ENCODE measurements at regions not wholly inside any gene's neighbourhood (a gene's known extent, or its start where the extent isn't known, plus 50 kb on each side); places are given as distances from the start of the nearest gene placed in this dataset.

DNA sequence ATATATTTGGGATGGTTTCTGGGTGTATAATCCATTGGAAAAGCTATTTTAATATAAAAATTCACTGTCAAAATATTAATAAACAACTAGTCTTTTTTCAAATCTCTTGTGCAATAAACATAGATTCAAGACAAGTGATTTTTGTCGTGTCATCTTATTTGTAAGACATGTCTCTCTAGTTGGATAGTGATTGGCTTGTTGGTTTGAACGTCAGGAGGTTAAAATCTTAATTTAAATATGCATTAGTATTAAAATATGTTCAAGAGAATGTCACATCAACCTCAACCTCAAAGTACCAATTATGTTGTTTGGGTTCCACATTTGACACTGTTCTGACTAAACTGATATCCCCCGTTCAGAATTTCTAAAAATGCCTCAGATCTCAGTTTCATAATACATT, 287.6 kb downstream of the CASP12 start:
- ATAC-seq = no peak
- DNase-seq (ENCODE audit: low spot score) = no peak

DNA sequence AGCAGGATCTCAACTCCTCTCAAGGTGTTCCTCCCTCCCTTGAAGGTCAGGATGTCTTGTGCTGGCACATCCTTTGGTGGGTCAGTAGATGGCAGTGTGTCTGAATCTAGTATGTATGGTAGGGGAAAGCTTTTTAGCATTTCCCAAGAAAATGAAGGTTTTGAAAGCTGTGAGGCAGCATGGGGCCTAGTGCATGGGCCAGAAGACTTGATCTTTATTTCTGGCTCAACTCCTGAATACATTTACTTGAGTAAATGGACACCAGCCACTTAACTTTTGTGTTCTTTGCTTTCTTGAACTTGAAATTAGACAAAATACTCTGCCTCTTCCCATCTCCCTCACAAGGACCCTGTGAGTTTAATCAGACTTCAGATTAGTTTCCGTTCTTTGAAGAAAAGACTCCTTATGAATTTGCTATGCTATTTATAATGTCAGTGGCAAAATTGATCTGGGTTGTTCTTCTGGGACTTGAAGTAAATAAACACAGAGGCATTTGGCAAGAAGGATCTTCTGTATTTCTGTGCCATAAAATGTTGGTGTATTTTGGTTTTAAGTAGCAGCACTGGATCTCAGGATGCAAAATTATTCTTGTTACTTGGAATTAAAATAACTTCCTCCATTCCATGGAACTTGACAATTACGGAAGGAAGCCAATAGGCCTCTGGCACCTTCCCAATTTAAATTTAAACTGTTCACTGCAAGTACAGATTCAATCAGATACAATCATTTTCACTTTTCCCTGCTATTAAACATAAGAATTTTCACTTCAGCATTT, 288.8 kb downstream of the CASP12 start:
- DNase-seq (ENCODE audit: low spot score) (no peak), ATAC-seq (peak; percentile 76)

GRCh38 chr11:104602643-104603042, 295.6 kb downstream of the CASP12 start:
- DNase-seq (ENCODE audit: low spot score) = no peak
- ATAC-seq = no peak

DNA sequence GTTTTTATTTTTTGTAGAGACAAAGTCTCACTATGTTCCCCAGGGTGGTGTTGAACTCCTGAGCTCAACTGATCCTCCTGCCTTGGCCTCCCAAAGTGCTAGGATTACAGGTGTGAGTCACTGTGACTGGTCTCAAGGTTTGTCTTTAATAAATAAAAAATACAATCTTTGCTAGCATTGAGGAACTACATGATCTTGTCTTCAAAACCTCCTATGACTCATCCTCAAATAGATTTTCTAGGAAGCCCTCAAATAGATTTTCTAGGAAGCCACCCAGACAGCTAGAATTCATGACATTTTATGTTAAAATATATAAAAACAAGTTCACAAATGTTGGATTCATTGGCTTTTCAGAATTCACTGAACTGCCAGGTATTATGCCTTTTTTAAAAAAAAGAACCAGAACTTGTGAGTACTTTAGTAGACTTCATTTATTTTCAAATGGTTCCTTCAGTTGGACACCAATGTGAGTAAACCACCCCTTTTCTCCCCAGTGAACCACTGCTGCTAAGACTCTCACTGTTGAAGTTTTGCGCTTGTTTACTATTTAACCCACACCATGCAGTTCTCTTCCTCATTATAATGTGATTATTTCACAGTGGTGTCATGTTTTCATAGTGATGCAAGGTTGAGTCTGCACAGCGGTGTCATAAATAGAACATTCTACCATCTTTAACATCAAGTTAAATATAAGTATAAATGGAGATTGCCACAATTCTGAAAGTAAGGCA, 303.9 kb downstream of the CASP12 start:
- ATAC-seq (no peak), DNase-seq (ENCODE audit: low spot score) (no peak)

DNA sequence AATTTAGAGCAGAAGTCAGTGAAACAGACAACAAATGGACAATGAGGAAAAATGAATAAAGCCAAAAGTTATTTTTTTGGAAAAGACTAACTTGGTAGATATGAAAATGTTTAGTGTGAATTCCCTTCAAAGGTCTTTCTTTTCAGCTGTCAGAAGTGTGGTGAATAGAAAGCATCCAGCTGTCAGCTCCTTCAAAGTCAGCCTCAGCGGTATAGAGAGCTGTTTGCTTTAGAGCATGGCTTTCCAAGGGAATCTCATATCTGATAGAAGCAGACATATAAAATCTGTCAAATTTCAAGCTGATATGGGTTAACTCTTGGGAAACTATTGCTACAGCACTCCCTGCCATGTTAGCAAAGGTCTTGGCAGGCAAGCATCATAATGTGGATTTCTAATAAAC, 309.3 kb downstream of the CASP12 start:
- no peak for DNase-seq (ENCODE audit: low spot score)
- no peak for ATAC-seq

DNA sequence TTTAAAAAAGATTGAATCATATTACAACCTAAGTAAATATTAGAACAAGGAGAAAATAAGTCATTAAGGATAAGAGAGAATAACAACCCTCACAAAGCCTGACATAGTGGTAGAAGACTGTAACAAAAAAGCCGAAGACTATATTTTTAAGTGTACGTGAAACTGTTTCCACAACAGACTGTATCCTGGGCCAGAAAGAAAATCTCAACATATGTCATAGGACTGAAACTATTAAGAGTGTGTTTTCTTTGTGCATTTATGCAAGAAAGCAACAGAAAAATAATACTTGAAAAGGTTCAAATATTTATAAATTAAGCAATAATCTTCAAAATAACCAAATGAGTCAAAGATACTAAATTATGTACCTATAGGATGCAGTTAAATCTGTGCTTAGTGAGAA, 309.8 kb downstream of the CASP12 start:
- DNase-seq (ENCODE audit: low spot score) = no peak
- ATAC-seq = no peak

DNA sequence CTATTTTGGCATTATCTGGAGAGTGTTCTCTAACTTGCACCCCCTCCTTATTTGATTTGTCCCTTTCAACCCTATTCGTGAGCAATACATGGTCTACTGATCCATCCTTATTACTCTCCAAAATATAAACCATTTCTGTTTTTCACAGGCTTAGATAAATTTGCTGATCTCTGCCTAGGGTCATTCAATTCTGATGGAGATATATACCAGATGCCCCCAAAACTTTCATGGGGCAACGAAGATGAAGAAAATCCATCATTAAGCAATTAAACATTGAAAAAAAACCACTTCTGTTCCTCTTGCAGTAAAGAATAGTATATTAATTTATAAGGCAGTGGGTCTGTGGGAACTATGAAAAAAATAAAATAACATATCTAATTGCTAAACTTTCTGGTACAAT, 313.4 kb downstream of the CASP12 start:
- DNase-seq (ENCODE audit: low spot score) (no peak), ATAC-seq (no peak)

DNA sequence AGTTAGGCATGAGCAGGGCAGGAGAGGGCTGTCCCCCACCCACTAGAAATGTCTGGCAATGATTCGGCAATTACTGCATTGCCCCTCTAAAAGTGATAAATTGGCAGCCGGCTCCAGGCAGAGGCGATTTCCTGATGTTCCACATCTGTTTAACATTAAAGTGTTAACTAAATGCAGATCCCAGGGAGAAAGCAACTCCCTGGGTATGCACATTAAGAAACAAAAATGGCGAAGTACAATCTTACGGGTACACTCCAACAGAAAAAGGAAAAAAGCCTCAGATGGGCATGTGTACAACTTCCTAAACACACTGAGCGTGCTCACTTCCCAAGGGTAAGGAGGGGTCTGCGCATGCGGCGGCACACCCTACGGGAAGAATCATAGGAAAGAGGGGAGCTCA, 314.4 kb downstream of the CASP12 start:
- DNase-seq (ENCODE audit: low spot score) (no peak), ATAC-seq (no peak)

DNA sequence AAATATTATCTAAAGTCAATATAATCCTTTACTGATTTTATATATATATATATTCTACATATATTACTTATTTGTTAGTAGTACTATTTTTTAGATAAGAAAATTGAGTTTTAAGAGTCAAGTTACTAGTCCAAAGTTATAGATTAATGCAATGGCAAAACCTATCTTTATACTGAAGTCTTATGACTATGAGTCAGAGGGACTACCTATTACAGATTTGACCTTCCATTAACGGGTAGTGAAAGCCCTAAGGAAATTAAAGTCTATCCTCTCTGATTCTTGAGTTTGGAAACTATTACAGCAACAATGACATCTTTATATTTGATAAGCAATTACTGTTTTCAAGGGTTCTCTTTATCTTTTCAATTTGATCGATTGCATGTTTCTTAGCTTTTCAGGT, 315.8 kb downstream of the CASP12 start:
- DNase-seq (ENCODE audit: low spot score) (no peak), ATAC-seq (no peak)

GRCh38 chr11:104581246-104581980, 316.8 kb downstream of the CASP12 start:
- DNase-seq (ENCODE audit: low spot score) (no peak), ATAC-seq (no peak)

GRCh38 chr11:104573441-104573990, 324.7 kb downstream of the CASP12 start:
- DNase-seq (ENCODE audit: low spot score) = no peak
- no peak for ATAC-seq

- ATAC-seq (no peak), DNase-seq (ENCODE audit: low spot score) (no peak)
Measured at GRCh38 chr11:104572279-104572678, 326.0 kb downstream of the CASP12 start.

GRCh38 chr11:104570078-104570701, 328.1 kb downstream of the CASP12 start:
- DNase-seq (ENCODE audit: low spot score) = no peak
- ATAC-seq = no peak

DNA sequence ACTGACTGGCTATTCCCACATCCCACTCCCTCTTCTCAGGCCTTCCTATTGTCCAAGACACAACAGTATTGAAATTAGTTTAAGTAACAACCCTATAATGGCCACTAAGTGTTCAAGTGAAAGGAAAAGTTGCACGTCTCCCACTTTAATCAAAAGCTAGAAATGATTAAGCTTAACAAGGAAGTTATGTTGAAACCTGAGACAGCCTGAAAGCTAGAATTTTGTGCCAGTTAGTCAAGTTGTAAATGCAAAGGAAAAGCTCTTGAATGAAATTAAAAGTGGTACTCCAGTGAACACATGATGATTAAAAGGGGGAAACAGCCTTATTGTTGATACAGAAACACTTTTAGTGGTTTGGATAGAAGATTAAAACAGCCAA, 332.7 kb downstream of the CASP12 start:
- no peak for ATAC-seq

DNA sequence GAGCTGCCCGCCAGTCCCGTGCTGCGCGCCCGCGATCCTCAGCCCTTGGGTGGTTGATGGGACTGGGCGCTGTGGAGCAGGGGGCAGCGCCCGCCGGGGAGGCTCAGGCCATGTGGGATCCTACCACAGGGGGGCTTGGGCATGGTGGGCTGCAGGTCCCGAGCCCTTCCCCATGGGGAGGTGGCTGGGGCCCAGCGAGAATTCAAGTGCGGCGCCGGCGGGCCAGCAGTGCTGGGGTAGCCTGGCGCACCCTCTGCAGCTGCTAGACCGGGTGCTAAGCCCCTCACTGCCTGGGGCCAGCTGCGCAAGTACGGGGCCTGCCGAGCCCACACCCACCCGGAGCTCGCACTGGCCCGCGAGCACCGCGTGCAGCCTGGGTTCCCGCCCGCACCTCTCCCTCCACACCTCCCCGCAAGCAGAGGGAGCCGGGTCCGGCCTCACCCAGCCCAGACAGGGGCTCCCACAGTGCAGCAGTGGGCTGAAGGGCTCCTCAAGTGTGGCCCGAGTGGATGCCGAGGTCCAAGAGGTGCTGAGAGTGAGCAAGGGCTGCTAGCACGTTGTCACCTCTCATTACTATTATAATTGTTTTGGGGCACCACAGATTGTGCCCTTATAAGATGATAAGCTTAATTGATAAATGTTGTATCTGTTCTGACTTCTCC, 333.2 kb downstream of the CASP12 start:
- DNase-seq (ENCODE audit: low spot score) = no peak
- no peak for ATAC-seq

More for the DNA sequence above, 332.7 kb downstream of the CASP12 start:
- no peak for DNase-seq (ENCODE audit: low spot score)

DNA sequence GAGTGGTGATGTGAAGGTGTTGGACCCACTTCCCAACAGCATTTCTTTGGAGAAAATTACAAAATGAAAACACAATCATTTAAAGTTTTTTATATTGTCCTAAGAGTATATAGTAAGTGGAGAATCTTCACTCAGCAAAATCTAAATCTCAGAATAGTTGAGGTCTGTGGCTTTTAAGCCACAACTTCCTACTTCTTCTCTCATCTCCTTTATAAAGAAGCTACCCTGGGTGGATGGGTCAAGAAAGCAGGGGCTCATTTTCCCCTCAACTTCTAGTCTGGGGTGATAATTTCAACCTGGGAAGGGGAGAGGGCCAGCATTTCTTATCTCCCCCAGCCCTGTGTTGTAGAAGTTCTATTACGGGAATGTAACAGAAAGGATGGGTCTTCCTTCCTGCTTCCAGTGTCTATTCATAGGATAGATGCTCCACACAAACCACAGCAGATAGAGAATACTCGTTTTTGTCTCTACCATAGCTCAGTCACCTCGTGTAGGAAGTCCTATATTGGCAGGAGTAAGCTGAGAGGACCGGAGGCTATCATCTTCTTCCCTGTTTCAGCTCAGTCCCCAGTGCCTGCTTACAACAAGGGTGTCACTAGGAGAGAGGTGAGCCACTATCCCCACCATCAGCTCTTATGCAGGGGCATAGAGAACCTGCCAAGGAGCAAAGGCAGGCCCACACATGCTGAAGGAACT, 341.5 kb downstream of the CASP12 start:
- DNase-seq (ENCODE audit: low spot score) (no peak), ATAC-seq (no peak)

DNA sequence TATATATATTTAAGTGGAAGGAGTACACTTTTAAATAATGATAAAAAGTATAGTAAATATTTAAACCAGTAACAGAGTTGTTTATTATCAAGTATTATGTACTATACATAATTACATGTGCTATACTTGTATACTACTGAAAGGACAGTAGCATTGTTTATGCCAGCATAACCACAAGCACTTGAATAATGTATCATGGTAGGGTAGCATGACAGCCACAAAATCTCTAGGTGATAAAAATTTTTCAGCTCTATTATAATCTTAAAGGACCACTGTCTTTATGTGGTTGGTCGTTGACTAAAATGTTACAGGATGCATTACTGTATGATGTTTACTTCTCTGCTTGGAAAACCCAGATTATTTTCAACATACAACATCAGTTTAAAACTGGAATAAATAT, 349.2 kb downstream of the CASP12 start:
- ATAC-seq = no peak
- no peak for DNase-seq (ENCODE audit: low spot score)

DNA sequence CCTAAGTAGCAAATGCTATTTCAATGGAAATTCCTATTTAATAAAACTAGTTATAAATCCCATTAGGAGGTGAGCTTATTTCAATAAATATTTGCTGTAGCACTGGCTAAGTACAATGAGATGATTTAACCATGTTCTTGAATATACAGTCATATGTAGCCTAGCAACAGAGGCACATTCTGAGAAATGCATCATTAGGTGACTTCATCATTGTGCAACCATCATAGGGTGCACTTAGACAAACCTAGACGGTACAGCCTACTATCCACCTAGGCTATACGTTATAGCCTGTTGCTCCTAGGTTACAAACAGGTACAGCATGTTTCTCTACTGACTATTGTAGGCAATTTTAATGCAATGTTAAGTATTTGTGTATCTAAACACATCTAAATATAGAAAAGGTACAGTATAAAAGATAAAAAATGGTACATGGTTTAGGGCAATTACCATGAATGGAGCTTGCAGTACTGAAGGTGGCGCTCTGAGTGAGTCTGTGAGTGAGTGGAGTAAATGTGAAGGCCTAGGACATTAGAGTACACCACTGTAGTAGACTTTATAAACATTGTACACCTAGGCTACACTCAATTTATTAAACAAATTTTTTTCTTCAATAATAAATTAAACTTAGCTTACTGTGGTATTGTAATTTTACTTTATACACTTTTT, 350.1 kb downstream of the CASP12 start:
- ATAC-seq (no peak), DNase-seq (ENCODE audit: low spot score) (no peak)

DNA sequence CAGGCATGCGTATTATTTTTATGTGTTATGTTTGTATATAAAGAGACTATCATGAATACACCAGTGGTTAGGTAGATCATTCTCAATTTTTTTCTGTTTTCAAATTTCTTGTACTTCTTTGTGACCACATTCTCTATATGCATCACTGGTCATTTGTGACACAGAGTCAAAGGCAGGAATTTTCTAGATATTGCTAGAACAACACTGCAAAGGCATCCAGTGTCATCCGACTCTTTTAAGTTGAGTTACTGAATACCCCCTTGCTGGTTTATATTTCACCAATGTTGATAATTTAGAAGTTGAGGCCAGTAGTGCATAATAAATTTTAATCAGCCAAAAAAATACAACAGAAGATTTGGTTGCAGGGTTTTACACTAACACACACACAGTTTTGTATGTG, 351.8 kb downstream of the CASP12 start:
- DNase-seq (ENCODE audit: low spot score) = no peak
- ATAC-seq = no peak
